MCF 10A (cell line): ENCODE measurements at regions not wholly inside any gene's neighbourhood (a gene's known extent, or its start where the extent isn't known, plus 50 kb on each side); places are given as distances from the start of the nearest gene placed in this dataset.
"Not testable (repeated sequence)": the region's sequence is repeated elsewhere in the genome, so short reads cannot be mapped to it uniquely, and the experiment has no call there.

ENCODE experiments used
- BruUV-seq: library from RNA; stranded (reverse); fragments of 400-500 nt; replicated peaks from 2 replicates; lab custom pipeline; 2021; lab: Mats Ljungman, UMichigan
- CTCF ChIA-PET: fragments of 300-600 bp; sonication (Branson Sonifier 250); formaldehyde crosslinking; extraction: SDS; loops from one replicate; lab custom pipeline; 2021; ENCODE audit warnings: antibody characterized with exemption, inconsistent platforms; lab: Yijun Ruan, JAX
- POLR2A ChIA-PET: fragments of 300-600, 350-650 bp; sonication (Branson Sonifier 250); formaldehyde crosslinking; extraction: SDS; loops from one replicate; lab custom pipeline; 2020; ENCODE audit warnings: antibody characterized with exemption, inconsistent platforms; lab: Yijun Ruan, JAX
- DNase-seq: peaks from one replicate; pipeline ENCODE4 v3.0.0-alpha.2; 2018; ENCODE audit not compliant: unreplicated experiment
- H3K27ac Mint-ChIP-seq: one replicate; pipeline ENCODE4 v1.8.0; 2022; ENCODE audit warnings: mild to moderate bottlenecking, low read depth, mixed read lengths; ENCODE audit not compliant: unreplicated experiment
- H3K27me3 Mint-ChIP-seq: one replicate; pipeline ENCODE4 v1.8.0; 2022; ENCODE audit warnings: mixed read lengths; ENCODE audit not compliant: insufficient read depth, unreplicated experiment
- H3K36me3 Mint-ChIP-seq: one replicate; pipeline ENCODE4 v1.8.0; 2022; ENCODE audit warnings: mild to moderate bottlenecking, moderate library complexity, mixed read lengths; ENCODE audit not compliant: insufficient read depth, unreplicated experiment
- H3K4me1 Mint-ChIP-seq: one replicate; pipeline ENCODE4 v1.8.0; 2022; ENCODE audit warnings: mixed read lengths; ENCODE audit not compliant: insufficient read depth, unreplicated experiment
- H3K4me3 Mint-ChIP-seq: one replicate; pipeline ENCODE4 v1.8.0; 2022; ENCODE audit warnings: mild to moderate bottlenecking, moderate library complexity, mixed read lengths; ENCODE audit not compliant: unreplicated experiment
- H3K9me3 Mint-ChIP-seq: one replicate; pipeline ENCODE4 v1.8.0; 2022; ENCODE audit warnings: mixed read lengths; ENCODE audit not compliant: unreplicated experiment
- intact Hi-C: fragments of 100-400 bp; cut with micrococcal nuclease; formaldehyde crosslinking; loops from 2 replicates; pipeline ENCODE4 v1.14.1; 2022
- TF ChIP-seq, protein P1 (sequence below): fragments of 200-600 bp; IDR thresholded peaks from one replicate; pipeline ENCODE4 v1.8.0; 2022; ENCODE audit warnings: antibody characterized with exemption, mild to moderate bottlenecking; ENCODE audit not compliant: unreplicated experiment

DNA sequence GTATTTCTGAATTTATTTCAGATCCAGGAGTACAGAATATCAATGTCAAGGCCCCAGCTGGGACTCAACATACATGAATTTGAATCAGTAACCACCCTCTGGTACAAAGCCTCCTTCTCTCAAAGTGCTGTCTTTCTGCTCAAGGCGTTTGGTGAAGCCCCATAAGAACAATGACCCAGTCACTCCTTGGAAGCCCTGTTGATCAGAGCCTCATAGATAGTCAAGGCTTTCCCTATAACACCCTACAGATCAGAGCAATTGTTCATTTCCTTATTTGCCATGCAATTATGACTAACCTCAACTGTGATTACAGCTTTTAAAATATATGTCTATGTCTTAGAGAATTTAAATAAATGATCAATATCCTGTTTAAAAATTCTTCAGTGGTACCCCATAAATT lies 159.1 kb upstream of the CREB1 start:
- no peak for DNase-seq
- POLR2A ChIA-PET: no interaction called here
- peaks cover 21% of the 10 kb centered on the region for H3K9me3 Mint-ChIP-seq
- H3K4me1 Mint-ChIP-seq: no peaks in the 10 kb centered on the region
- intact Hi-C loops: no loop called here
- H3K4me3 Mint-ChIP-seq: no peak overlapping the region
- CTCF ChIA-PET: interaction anchor here (0.5 kb wide), 1 partner anchor 83 kb away, joined by 3 read pairs; no protein-coding TSS in a partner anchor
- no TSS peak for BruUV-seq
- TF ChIP-seq, protein P1, sequence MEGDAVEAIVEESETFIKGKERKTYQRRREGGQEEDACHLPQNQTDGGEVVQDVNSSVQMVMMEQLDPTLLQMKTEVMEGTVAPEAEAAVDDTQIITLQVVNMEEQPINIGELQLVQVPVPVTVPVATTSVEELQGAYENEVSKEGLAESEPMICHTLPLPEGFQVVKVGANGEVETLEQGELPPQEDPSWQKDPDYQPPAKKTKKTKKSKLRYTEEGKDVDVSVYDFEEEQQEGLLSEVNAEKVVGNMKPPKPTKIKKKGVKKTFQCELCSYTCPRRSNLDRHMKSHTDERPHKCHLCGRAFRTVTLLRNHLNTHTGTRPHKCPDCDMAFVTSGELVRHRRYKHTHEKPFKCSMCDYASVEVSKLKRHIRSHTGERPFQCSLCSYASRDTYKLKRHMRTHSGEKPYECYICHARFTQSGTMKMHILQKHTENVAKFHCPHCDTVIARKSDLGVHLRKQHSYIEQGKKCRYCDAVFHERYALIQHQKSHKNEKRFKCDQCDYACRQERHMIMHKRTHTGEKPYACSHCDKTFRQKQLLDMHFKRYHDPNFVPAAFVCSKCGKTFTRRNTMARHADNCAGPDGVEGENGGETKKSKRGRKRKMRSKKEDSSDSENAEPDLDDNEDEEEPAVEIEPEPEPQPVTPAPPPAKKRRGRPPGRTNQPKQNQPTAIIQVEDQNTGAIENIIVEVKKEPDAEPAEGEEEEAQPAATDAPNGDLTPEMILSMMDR: no peak
- no peaks in the 10 kb centered on the region for H3K36me3 Mint-ChIP-seq
- no peak overlapping the region for H3K27ac Mint-ChIP-seq
- no peaks in the 10 kb centered on the region for H3K27me3 Mint-ChIP-seq

- no peaks in the 10 kb centered on the region for H3K4me1 Mint-ChIP-seq
- ChIA-PET POLR2A (interaction anchor here (1.0 kb wide), 1 partner anchor 11 kb away, joined by 5 read pairs; no protein-coding TSS in a partner anchor), CTCF (interaction anchor here (0.6 kb wide), 1 partner anchor 37 kb away, joined by 3 read pairs; no protein-coding TSS in a partner anchor)
- no peaks in the 10 kb centered on the region for H3K27me3 Mint-ChIP-seq
- no peak for DNase-seq
- no peaks in the 10 kb centered on the region for H3K36me3 Mint-ChIP-seq
- H3K4me3 Mint-ChIP-seq: no peak overlapping the region
- TF ChIP-seq, protein P1: no peak
- peaks cover 21% of the 10 kb centered on the region for H3K9me3 Mint-ChIP-seq
- H3K27ac Mint-ChIP-seq: no peak overlapping the region
- no TSS peak for BruUV-seq
- intact Hi-C loops: no loop called here
These were observed 157.9 kb upstream of the CREB1 start for GRCh38 chr2:207371877-207372276.

GRCh38 chr2:207372483-207372882 lies 157.3 kb upstream of the CREB1 start:
- no peaks in the 10 kb centered on the region for H3K27me3 Mint-ChIP-seq
- no peaks in the 10 kb centered on the region for H3K4me1 Mint-ChIP-seq
- peaks cover 21% of the 10 kb centered on the region for H3K9me3 Mint-ChIP-seq
- no peak overlapping the region for H3K27ac Mint-ChIP-seq
- TF ChIP-seq, protein P1: no peak
- ChIA-PET POLR2A (no interaction called here), CTCF (interaction anchor here (0.6 kb wide), 2 partner anchors 12 to 38 kb away, joined by 3 read pairs; no protein-coding TSS in a partner anchor)
- DNase-seq: no peak
- BruUV-seq: no TSS peak
- H3K36me3 Mint-ChIP-seq: no peaks in the 10 kb centered on the region
- intact Hi-C loops: no loop called here
- no peak overlapping the region for H3K4me3 Mint-ChIP-seq

GRCh38 chr2:207375207-207375875 lies 154.4 kb upstream of the CREB1 start:
- TF ChIP-seq, protein P1: no peak
- Mint-ChIP-seq H3K9me3 (peaks cover 38% of the 10 kb centered on the region), H3K36me3 (no peaks in the 10 kb centered on the region), H3K4me3 (no peak overlapping the region), H3K27me3 (no peaks in the 10 kb centered on the region), H3K4me1 (no peaks in the 10 kb centered on the region), H3K27ac (no peak overlapping the region)
- no peak for DNase-seq
- POLR2A ChIA-PET: no interaction called here
- BruUV-seq: no TSS peak
- intact Hi-C loops: no loop called here
- CTCF ChIA-PET: interaction anchor here (0.7 kb wide), 1 partner anchor 135 kb away, joined by 3 read pairs; no protein-coding TSS in a partner anchor

DNA sequence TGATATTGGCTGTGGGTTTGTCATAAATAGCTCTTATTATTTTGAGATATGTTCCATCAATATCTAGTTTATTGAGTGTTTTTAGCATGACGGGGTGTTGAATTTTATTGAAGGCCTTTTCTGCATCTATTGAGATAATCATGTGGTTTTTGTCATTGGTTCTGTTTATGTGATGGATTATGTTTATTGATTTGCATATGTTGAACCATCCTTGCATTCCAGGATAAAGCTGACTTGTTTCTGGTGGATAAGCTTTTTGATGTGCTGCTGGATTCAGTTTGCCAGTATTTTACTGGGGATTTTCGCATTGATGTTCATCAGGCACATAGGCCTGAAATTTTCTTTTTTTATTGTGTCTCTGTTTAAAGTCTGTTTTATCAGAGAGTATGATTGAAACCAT lies 151.1 kb upstream of the CREB1 start:
- DNase-seq, BruUV-seq, H3K36me3 Mint-ChIP-seq, CTCF ChIA-PET, POLR2A ChIA-PET, H3K27me3 Mint-ChIP-seq, intact Hi-C loops, H3K27ac Mint-ChIP-seq, H3K4me1 Mint-ChIP-seq, H3K4me3 Mint-ChIP-seq: not testable (repeated sequence)
- peaks cover 17% of the 10 kb centered on the region for H3K9me3 Mint-ChIP-seq
